LNCaP clone FGC (cell line): ENCODE measurements at regions not wholly inside any gene's neighbourhood (a gene's known extent, or its start where the extent isn't known, plus 50 kb on each side); places are given as distances from the start of the nearest gene placed in this dataset.
"Not testable (repeated sequence)": the region's sequence is repeated elsewhere in the genome, so short reads cannot be mapped to it uniquely, and the experiment has no call there.

Experiments used
- DNase-seq: peaks from one replicate; pipeline ENCODE4 v3.0.0-alpha.2; 2011; ENCODE audit warnings: low read depth
- H3K4me3 ChIP-seq: 2 replicates; pipeline ENCODE4 v1.5.1; 2011; ENCODE audit warnings: mild to moderate bottlenecking, low read depth, low read length, control low read depth
- CTCF ChIP-seq: IDR thresholded peaks from 2 replicates; pipeline ENCODE4 v1.5.1; 2012; ENCODE audit warnings: mild to moderate bottlenecking; ENCODE audit not compliant: control insufficient read depth, insufficient read depth; ENCODE audit errors: extremely low read depth

- H3K4me3 ChIP-seq, result no peak overlapping the region
- no peak for TF ChIP-seq CTCF
- DNase-seq, result no peak
Measured at GRCh38 chr6:3920321-3920720, 71.1 kb downstream of the FAM50B start.

DNA sequence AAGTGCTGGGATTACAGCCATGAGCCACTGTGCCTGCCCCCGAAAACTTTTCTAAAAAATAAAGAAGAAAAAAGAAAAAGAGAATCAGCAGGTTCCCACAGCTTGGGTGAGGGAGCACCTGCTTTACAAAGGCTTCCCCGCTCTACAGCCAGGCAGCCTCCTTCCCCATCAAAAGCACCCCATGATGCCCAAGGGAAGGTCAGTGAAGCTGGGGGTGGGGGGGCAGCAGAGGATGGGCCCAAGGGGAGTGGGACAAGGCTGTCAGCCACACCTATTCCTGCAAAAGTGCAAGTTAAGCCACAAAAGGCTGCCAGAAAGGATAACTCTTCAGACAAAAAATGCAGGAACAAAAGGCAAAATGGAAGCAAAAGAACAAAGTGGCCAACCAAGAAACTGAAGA, 72.5 kb downstream of the FAM50B start:
- DNase-seq, result no peak
- TF ChIP-seq CTCF, result no peak
- no peak overlapping the region for H3K4me3 ChIP-seq

GRCh38 chr6:3922619-3923018, 73.4 kb downstream of the FAM50B start:
- not testable (repeated sequence) for DNase-seq, H3K4me3 ChIP-seq

DNA sequence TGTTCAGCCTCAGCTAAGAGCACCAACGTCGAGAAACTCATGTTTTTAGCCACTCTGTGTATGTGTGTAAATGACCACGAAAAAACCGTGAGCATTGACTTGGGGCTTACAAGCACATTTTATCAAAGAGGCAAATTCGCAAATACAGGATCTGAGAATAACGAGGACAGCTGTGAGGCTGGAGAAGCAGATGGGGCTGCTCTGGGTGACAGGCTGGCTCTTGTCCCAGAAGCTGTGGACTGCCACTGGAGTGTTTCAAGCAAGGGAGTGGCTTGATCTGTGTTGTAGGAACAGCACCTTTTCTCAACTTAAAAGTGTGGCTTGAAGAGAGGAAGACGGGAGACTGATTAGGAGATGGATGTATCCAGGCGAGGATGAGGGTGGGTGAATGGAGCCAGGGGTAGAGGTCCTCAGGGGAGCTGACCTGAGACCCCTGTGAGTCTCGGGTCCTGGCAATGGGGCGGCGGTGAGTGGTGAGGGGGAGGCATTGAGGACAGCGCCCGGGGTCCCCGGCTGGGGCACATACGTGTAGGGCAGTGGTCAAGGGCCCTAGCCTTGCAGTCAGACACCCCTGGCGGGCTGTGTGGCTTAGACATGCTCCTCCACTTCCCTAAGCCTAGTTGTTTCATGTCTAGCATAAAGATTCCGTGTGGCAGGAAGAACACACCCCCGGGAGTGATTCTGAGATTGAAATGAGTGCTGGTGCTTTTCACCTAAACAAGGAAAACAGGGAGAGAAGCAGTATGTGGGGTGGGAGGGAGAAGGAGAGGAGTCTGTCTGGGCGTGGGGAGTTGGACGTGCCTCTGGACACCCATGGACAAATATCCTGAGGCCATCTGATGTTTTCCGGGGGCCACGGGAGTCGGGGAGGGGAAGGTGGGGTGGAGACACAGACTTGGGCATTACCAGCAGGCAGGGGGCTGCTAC, 76.3 kb downstream of the FAM50B start:
- DNase-seq, result not testable (repeated sequence)

GRCh38 chr6:3926150-3926482, 76.9 kb downstream of the FAM50B start:
- TF ChIP-seq CTCF, result no peak
- no peak overlapping the region for H3K4me3 ChIP-seq
- DNase-seq, result no peak

More for the DNA sequence above, 76.3 kb downstream of the FAM50B start:
- H3K4me3 ChIP-seq, result not testable (repeated sequence)

DNA sequence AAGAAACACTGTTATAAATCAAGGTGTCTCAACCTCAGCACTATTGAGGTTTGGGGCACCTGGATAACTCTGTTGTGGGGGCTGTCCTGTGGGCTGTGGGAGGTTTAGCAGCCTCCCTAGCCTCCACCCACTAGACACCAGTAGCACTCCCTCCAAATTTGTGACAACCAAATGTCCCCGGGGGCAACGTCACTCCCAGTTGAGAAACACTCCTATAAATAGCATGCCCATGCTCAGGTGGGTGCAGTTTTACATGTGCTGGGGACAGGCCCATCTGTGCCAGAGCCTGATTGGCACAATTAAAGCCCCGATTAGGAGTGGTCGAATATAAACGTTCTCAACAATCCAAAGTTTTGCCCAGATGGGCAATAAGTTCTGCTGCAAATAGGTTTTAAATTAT, 78.9 kb downstream of the FAM50B start:
- no peak overlapping the region for H3K4me3 ChIP-seq
- TF ChIP-seq CTCF, result no peak
- no peak for DNase-seq

GRCh38 chr6:3929281-3929798, 80.2 kb downstream of the FAM50B start:
- H3K4me3 ChIP-seq, result no peak overlapping the region
- DNase-seq, result no peak
- no peak for TF ChIP-seq CTCF

DNA sequence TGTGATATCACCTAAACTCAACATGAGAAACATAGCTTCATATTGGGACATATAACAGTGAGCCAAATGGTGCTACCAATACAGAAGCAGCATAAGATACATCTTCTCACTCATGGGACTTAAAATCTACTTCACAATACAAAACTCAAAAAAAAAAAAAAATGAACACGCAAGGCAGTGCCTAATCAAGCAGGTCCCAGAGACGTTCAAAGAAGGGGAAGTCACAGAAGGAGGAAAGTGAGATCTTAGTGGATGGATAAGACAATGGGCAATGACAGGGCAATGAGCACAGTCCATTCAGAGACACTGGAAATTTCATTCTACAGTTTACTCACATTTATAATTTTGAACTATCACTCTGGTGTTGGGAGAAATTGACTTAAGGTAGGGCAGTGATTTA, 88.3 kb downstream of the FAM50B start:
- no peak for DNase-seq
- no peak overlapping the region for H3K4me3 ChIP-seq
- TF ChIP-seq CTCF, result no peak
